ENCODE measurements at regions not wholly inside any gene's neighbourhood (a gene's known extent, or its start where the extent isn't known, plus 50 kb on each side); places are given as distances from the start of the nearest gene placed in this dataset.
"Not testable (repeated sequence)": the region's sequence is repeated elsewhere in the genome, so short reads cannot be mapped to it uniquely, and the experiment has no call there.

GRCh38 chr3:73228959-73229358 lies 167.5 kb downstream of the EBLN2 start:
- DNase-seq (ENCODE audit: low read depth) = no peak

DNA sequence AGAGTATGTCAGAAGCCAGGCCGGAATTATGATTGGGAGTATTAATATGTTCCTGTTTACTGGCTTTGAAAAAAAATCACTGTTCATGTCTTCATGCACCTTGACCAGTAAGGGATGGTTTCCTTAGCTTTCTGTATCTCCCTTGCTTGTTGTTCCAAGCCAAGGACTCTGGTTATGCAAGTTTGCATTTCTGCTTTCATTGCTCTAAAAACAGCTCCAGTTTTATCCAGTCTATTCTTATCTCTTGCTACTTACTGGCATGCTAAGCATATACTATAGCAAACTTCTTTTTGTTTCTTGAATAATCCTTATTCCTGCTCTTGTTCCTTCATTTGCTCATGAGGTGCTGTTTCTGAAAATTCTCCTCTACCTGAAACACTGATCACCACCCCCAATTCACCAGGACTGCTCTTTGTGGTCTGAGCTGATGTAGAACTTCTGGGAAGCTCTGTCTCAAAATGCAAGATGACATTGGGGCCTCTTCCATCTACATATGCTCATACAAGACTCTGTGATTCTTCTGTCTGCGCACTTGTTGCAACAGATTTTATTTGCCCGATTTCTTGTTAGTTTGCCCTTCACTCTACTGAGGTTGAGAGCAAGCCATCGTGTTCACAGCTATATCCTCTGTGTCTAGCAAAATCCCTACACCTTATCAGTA lies 173.0 kb downstream of the EBLN2 start:
- no peak for DNase-seq (ENCODE audit: low read depth)

DNA sequence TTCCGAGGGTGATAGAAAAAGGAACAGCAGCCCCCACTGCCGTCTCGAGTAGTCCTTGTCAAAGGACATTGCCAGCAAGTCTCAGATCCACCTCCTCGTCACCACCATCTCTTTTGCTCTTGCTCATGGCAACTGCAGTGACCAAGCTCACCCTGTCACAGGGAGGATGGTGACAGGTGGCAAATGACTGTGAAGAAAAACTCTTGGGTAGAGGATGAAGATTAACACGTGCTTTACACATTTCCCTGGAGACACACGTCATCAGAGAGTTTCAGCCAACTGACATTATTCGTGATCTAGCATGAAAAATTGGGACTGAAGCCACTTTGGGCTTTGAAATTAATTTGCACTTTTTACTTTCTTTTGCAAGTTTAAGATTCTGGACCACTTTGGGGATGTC lies 174.3 kb downstream of the EBLN2 start:
- DNase-seq (ENCODE audit: low read depth) = no peak

GRCh38 chr3:73236867-73237266 lies 175.4 kb downstream of the EBLN2 start:
- no peak for DNase-seq (ENCODE audit: low read depth)

- no peak for DNase-seq (ENCODE audit: low read depth)
Measured at GRCh38 chr3:73243740-73244139, 182.3 kb downstream of the EBLN2 start.

- no peak for DNase-seq (ENCODE audit: low read depth)
Measured at GRCh38 chr3:73245459-73245858, 184.0 kb downstream of the EBLN2 start.

DNA sequence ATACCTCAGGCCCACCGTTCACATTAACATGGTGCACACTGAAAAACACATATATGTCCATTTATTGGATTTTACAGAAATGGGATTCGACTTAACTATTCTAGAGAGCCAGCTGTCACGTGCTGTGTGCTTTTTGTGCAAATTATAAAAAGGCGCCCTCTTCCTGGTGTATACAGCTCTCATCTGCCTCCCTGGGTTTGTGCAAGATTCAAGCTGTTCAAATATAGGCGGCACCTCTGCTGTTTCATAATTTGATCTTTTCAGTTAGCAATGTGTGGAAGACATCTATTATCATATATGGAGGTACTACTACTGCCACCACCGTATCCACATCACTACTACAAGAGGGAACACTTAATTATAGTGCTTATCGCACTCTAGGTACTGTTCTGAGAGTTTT lies 187.6 kb downstream of the EBLN2 start:
- no peak for DNase-seq (ENCODE audit: low read depth)

GRCh38 chr3:73254062-73254461 lies 192.6 kb downstream of the EBLN2 start:
- DNase-seq (ENCODE audit: low read depth) = no peak

GRCh38 chr3:73255609-73256029 lies 194.2 kb downstream of the EBLN2 start:
- peak; percentile 63 for DNase-seq (ENCODE audit: low read depth)

DNA sequence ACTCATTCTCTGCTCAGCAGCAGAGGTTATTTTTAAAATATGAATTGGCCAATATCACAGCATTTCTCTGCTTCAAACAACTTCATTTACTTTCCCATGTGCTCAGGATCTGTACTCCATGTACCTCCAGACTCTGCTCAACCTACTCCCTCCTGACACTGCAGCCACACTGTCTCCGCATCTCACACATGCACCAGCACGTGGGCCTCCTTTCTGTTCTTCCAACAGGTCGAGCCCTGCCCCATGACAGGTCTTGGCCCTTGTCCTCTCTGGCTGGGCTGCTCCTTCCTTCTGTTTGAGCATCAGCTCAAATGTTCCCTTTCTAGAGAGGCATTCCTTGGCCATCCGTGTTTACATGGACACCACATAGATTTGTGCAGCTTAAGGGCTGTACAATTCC lies 195.7 kb downstream of the EBLN2 start:
- no peak for DNase-seq (ENCODE audit: low read depth)

GRCh38 chr3:73258057-73258456 lies 196.6 kb downstream of the EBLN2 start:
- DNase-seq (ENCODE audit: low read depth) = no peak

- no peak for DNase-seq (ENCODE audit: low read depth)
Measured at GRCh38 chr3:73259291-73259690, 197.8 kb downstream of the EBLN2 start.

DNA sequence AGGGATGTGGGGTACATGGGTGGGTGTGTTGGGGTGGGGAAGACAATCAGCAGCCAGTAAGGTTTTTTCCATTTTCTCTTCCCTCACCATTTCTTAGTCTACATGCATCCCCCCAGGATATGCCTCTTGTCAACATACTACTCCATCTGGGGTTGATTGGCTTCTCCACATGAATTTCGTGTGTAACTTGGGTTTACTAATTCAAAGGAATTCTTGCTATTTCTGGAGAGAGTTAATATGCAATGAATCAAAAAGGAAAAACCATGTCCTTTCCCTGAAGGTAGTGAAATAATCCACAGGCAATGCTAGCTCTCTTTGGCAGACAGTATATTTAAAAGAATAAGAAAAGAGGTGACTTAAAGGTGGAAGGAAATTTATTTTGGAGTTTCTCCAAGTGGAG lies 198.4 kb downstream of the EBLN2 start:
- no peak for DNase-seq (ENCODE audit: low read depth)

DNA sequence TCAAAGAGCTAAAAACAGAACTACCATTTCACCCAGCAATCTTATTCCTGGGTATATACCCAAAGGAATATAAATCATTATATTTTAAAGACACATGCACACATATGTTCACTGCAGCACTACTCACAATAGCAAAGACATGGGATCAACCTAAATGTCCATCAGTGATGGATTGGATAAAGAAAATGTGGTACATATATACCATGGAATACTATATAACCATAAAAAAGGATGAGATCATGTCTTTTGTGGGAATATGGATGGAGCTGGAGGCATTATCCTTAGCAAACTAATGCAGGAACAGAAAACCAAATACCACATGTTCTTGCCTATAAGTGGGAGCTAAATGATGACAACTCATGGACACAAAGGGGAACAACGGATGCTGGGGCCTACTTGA lies 205.1 kb downstream of the EBLN2 start:
- not testable (repeated sequence) for DNase-seq (ENCODE audit: low read depth)

DNA sequence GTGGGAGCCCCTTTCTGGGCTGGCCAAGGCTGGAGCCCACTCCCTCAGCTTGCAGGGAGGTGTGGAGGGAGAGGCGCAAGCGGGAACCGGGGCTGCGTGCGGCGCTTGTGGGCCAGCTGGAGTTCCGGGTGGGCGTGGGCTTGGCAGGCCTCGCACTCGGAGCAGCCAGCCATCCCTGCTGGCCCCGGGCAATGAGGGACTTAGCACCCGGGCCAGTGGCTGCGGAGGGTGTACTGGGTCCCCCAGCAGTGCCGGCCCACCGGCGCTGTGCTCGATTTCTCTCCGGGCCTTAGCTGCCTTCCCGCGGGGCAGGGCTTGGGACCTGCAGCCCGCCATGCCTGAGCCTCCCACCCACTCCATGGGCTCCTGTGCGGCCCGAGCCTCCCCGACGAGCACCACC lies 207.7 kb downstream of the EBLN2 start:
- not testable (repeated sequence) for DNase-seq (ENCODE audit: low read depth)

DNA sequence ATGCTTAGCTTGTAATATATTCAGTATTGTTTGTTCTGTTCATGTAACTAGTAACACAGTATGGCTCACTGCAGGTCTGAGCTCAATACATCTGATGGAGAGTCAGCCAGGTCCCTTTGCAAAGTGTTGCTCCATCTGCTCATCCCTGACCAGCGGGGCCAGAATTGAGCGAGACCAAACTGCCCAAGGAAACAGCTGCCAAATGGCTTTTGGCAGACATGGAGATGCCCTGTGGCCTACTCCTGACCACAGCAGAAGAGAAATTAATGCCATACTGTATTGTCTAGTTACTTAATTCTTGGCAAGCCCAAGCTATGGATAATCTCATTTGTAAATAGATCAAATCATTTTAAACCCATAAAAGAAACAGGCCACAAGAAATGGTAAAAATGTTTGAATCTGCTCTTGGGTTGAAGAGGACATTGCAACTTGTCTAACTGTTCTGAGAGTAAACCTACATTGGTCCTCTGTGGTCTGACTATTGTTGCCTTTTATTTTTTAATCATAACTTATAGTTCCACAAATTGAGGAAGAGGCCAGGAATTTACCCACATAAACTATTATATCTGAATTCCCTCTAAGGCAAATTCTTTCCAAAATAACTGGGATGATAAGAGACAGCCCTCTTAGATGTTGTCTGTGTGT lies 209.5 kb downstream of the EBLN2 start:
- DNase-seq (ENCODE audit: low read depth) = no peak

- no peak for DNase-seq (ENCODE audit: low read depth)
Measured at GRCh38 chr3:73273341-73273740, 211.9 kb downstream of the EBLN2 start.

DNA sequence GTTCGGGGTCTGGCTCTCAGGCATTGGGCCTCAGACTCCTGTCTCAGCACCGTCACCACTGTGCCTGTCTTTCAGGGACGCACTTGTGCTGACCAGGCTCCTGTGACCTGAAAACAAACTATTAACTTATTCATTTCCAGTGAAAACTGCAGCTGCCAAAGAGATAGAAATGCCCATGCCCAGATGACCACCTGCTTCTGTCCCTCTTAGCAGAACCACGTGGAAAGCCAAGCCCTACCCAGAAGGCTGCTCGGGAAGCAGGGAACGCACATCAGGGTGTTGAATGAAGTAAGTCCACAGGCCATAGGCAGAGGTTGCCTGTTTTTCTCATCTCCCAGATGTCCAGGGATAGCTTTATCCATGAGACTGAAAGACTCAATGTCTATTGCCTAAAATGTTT lies 219.3 kb downstream of the EBLN2 start:
- no peak for DNase-seq (ENCODE audit: low read depth)

GRCh38 chr3:73284472-73284871 lies 223.0 kb downstream of the EBLN2 start:
- no peak for DNase-seq (ENCODE audit: low read depth)

DNA sequence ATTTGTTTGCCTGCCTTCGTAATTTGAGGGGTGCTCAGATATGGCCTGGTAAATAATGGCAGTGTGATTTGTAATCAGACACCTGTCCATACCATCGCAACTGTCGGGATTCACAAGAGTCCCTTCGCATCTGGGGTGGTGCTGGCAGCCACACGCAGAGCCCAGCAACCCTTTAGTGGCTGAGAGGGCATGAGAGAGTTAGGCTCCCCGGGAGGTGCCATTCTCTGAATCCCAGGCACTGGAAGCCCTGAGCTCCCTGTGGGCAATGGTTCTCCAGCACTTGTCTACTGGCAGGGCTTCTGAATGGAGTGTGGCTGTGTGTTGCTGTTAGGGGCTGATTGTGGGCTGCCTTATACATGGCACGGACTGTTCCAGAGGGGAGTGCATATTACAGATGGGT lies 230.1 kb downstream of the EBLN2 start:
- DNase-seq (ENCODE audit: low read depth) = no peak

- no peak for DNase-seq (ENCODE audit: low read depth)
Measured at GRCh38 chr3:73292220-73292619, 230.8 kb downstream of the EBLN2 start.

DNA sequence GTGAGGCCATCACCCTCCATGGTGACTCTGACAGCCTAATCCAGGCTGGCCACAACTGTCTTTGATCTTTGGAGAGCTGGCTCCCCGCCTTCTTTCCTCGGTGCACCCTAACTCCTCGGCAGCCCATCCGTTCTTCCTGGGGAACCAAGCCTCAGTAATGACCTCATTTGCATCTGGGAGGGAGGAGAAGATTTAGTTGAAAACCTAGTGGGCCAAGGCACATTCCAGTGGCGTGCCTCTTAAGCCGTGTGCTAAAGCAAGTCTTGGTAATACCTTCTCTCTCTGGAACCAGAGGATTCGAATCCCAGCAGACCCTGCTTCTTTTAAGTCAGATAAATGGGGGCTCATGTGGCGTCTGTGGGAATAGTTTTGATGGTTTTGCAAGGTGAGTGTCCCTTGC lies 233.1 kb downstream of the EBLN2 start:
- no peak for DNase-seq (ENCODE audit: low read depth)

DNA sequence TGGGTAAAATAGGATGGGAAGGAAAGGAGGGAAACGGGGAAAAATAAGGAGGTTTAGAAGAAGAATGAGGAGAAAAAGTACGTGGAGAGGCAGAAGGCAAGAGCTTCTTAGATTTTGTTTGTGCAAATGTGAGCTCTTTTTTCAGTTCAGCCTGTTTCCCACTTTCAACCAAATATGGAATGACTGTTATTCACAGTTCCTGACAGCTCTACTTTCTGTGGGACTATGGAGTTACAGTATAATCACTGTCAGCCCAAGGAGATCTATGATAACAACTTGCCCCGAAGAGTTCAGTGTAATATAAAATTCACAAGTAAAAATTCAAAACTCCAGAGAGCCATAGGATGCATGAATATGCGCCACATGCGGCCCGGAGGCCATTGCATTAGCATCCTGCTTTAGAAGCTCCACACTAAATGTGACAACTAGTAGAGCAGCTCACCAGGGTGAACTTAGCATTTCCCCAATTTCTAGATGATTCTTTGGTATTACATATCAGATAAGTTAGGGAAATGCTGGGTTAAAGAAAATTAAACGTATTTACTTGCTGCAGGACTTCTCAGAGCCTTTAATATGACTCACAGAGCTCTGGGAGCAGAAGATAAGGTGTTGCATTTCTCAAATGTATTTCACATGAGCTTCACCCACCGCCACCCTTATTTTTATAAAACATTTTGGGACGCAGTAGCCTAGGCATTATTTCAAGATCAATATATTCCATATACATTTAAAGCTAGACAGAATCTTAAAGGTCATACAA lies 234.6 kb downstream of the EBLN2 start:
- DNase-seq (ENCODE audit: low read depth) = no peak
